ENCODE measurements at regions not wholly inside any gene's neighbourhood (a gene's known extent, or its start where the extent isn't known, plus 50 kb on each side); places are given as distances from the start of the nearest gene placed in this dataset.
"Not testable (repeated sequence)": the region's sequence is repeated elsewhere in the genome, so short reads cannot be mapped to it uniquely, and the experiment has no call there.

GRCh38 chr10:29804025-29804852 is 169.5 kb upstream of the SVIL start:
- no peak overlapping the region for H3K4me3 ChIP-seq (ENCODE audit: low read depth, low read length)

- no peak overlapping the region for H3K4me3 ChIP-seq (ENCODE audit: low read depth, low read length)
These were observed 167.4 kb upstream of the SVIL start for GRCh38 chr10:29802171-29802570.

GRCh38 chr10:29798921-29799690 is 164.3 kb upstream of the SVIL start:
- no peak overlapping the region for H3K4me3 ChIP-seq (ENCODE audit: low read depth, low read length)

- no peak overlapping the region for H3K4me3 ChIP-seq (ENCODE audit: low read depth, low read length)
These were observed 162.8 kb upstream of the SVIL start for GRCh38 chr10:29797616-29798015.

GRCh38 chr10:29795850-29796249 is 161.1 kb upstream of the SVIL start:
- H3K4me3 ChIP-seq (ENCODE audit: low read depth, low read length) = no peak overlapping the region

- no peak overlapping the region for H3K4me3 ChIP-seq (ENCODE audit: low read depth, low read length)
These were observed 160.2 kb upstream of the SVIL start for GRCh38 chr10:29794776-29795611.

GRCh38 chr10:29791773-29792172 is 157.0 kb upstream of the SVIL start:
- no peak overlapping the region for H3K4me3 ChIP-seq (ENCODE audit: low read depth, low read length)

- H3K4me3 ChIP-seq (ENCODE audit: low read depth, low read length) = no peak overlapping the region
These were observed 155.4 kb upstream of the SVIL start for GRCh38 chr10:29790207-29790606.

GRCh38 chr10:29788113-29788512 is 153.3 kb upstream of the SVIL start:
- H3K4me3 ChIP-seq (ENCODE audit: low read depth, low read length) = no peak overlapping the region

- no peak overlapping the region for H3K4me3 ChIP-seq (ENCODE audit: low read depth, low read length)
These were observed 150.9 kb upstream of the SVIL start for GRCh38 chr10:29785701-29786100.

GRCh38 chr10:29784175-29784773 is 149.5 kb upstream of the SVIL start:
- no peak overlapping the region for H3K4me3 ChIP-seq (ENCODE audit: low read depth, low read length)

GRCh38 chr10:29783201-29783947 is 148.6 kb upstream of the SVIL start:
- H3K4me3 ChIP-seq (ENCODE audit: low read depth, low read length) = no peak overlapping the region

GRCh38 chr10:29780639-29781038 is 145.9 kb upstream of the SVIL start:
- no peak overlapping the region for H3K4me3 ChIP-seq (ENCODE audit: low read depth, low read length)

GRCh38 chr10:29780096-29780495 is 145.3 kb upstream of the SVIL start:
- no peak overlapping the region for H3K4me3 ChIP-seq (ENCODE audit: low read depth, low read length)

- no peak overlapping the region for H3K4me3 ChIP-seq (ENCODE audit: low read depth, low read length)
These were observed 141.5 kb upstream of the SVIL start for GRCh38 chr10:29776246-29776645.

GRCh38 chr10:29774475-29774874 is 139.7 kb upstream of the SVIL start:
- H3K4me3 ChIP-seq (ENCODE audit: low read depth, low read length) = no peak overlapping the region

GRCh38 chr10:29773675-29774091 is 138.9 kb upstream of the SVIL start:
- H3K4me3 ChIP-seq (ENCODE audit: low read depth, low read length) = no peak overlapping the region

GRCh38 chr10:29772403-29772802 is 137.6 kb upstream of the SVIL start:
- H3K4me3 ChIP-seq (ENCODE audit: low read depth, low read length) = no peak overlapping the region

- no peak overlapping the region for H3K4me3 ChIP-seq (ENCODE audit: low read depth, low read length)
These were observed 136.6 kb upstream of the SVIL start for GRCh38 chr10:29771376-29771775.

GRCh38 chr10:29769277-29769676 is 134.5 kb upstream of the SVIL start:
- H3K4me3 ChIP-seq (ENCODE audit: low read depth, low read length) = not testable (repeated sequence)
